NB4 (cell line): ENCODE measurements at regions not wholly inside any gene's neighbourhood (a gene's known extent, or its start where the extent isn't known, plus 50 kb on each side); places are given as distances from the start of the nearest gene placed in this dataset.

Source experiments
- DNase-seq: peaks from one replicate; pipeline ENCODE4 v3.0.0; 2010; ENCODE audit warnings: low read depth
- H3K4me3 ChIP-seq: one replicate; pipeline ENCODE4 v1.5.1; 2011; ENCODE audit warnings: mild to moderate bottlenecking, low read depth, low read length, moderate library complexity
- MAX ChIP-seq: IDR thresholded peaks from 2 replicates; pipeline ENCODE4 v1.6.1; 2011; ENCODE audit warnings: low read depth, low read length
- MYC ChIP-seq: IDR thresholded peaks from 2 replicates; pipeline ENCODE4 v1.6.1; 2011; ENCODE audit warnings: low read depth, low read length
- POLR2A ChIP-seq: IDR thresholded peaks from 2 replicates; pipeline ENCODE4 v1.6.1; 2011; ENCODE audit warnings: mild to moderate bottlenecking; ENCODE audit not compliant: insufficient read length; ENCODE audit errors: extremely low read depth
- TF ChIP-seq, protein P1 (sequence below): IDR thresholded peaks from one replicate; pipeline ENCODE4 v1.5.1; 2012; ENCODE audit warnings: low read depth, low read length

DNA sequence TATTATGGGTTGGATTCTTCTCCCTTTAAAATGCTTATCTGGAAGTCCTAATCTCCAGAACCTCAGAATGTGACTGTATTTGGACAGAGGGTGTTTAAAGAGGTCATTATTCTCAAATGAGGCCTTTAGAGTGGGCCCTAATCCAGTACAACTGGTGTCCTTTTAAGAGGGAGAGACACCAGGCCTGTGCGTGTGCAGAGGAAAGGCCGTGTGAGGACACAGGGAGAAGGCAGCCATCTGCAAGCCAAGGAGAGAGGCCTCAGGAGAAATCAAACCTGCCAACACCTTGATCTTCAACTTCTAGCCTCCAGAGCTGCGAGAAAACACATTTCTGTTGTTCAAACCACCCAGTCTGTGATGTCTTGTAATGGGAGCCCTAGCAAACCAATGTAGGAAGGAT, 235.4 kb upstream of the MYO3A start:
- H3K4me3 ChIP-seq: no peak overlapping the region
- TF ChIP-seq, protein P1, sequence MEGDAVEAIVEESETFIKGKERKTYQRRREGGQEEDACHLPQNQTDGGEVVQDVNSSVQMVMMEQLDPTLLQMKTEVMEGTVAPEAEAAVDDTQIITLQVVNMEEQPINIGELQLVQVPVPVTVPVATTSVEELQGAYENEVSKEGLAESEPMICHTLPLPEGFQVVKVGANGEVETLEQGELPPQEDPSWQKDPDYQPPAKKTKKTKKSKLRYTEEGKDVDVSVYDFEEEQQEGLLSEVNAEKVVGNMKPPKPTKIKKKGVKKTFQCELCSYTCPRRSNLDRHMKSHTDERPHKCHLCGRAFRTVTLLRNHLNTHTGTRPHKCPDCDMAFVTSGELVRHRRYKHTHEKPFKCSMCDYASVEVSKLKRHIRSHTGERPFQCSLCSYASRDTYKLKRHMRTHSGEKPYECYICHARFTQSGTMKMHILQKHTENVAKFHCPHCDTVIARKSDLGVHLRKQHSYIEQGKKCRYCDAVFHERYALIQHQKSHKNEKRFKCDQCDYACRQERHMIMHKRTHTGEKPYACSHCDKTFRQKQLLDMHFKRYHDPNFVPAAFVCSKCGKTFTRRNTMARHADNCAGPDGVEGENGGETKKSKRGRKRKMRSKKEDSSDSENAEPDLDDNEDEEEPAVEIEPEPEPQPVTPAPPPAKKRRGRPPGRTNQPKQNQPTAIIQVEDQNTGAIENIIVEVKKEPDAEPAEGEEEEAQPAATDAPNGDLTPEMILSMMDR: no peak
- TF ChIP-seq MYC: no peak
- no peak for DNase-seq

GRCh38 chr10:25699631-25700030, 234.4 kb upstream of the MYO3A start:
- TF ChIP-seq, protein P1: no peak
- no peak overlapping the region for H3K4me3 ChIP-seq
- no peak for DNase-seq

DNA sequence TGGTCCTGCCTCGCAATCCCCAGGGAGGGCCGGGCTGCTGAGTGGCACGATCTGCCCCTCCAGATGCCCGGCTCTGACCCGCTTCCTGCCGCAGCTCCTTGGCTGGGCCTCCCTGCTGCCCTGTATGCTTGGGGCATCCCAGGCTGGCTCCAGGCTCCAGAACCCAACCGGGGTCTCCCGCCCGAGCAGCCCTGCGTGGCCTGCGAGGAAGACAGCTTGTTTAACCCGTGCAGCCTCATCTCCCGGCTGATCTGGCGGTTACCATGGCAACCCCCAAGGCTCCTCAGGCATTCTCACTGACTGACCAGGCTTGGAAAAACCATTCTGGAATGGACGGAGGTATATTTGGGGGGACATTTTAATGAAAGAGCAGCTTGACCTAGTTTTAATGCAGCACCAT, 232.4 kb upstream of the MYO3A start:
- H3K4me3 ChIP-seq: no peak overlapping the region
- DNase-seq: no peak
- TF ChIP-seq, protein P1: no peak
- TF ChIP-seq POLR2A (no peak), MAX (no peak), MYC (no peak)

DNA sequence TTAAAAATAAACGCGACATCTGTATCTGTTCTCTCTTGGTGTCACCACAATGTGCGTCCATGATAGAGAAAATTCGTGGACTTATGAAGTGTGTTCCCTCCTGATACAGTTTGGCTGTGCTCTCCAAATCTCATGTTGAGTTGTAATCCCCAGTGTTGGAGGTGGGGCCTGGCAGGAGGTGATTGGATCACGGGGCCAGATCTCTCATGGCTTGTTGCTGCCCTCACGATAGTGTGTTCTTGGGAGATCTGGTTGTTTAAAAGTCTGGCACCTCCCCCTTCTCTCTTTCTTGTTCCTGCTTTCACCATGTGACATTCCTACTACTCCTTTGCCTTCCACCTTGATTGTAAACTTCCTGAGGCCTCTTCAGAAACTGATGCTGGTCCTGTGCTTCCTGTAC, 229.4 kb upstream of the MYO3A start:
- no peak overlapping the region for H3K4me3 ChIP-seq
- no peak for DNase-seq
- TF ChIP-seq POLR2A (no peak), MYC (no peak), MAX (no peak)
- TF ChIP-seq, protein P1: no peak

GRCh38 chr10:25707572-25707971, 226.5 kb upstream of the MYO3A start:
- no peak for DNase-seq
- no peak overlapping the region for H3K4me3 ChIP-seq
- TF ChIP-seq, protein P1: no peak
- TF ChIP-seq MAX: no peak
- TF ChIP-seq POLR2A: no peak
- TF ChIP-seq MYC: no peak

DNA sequence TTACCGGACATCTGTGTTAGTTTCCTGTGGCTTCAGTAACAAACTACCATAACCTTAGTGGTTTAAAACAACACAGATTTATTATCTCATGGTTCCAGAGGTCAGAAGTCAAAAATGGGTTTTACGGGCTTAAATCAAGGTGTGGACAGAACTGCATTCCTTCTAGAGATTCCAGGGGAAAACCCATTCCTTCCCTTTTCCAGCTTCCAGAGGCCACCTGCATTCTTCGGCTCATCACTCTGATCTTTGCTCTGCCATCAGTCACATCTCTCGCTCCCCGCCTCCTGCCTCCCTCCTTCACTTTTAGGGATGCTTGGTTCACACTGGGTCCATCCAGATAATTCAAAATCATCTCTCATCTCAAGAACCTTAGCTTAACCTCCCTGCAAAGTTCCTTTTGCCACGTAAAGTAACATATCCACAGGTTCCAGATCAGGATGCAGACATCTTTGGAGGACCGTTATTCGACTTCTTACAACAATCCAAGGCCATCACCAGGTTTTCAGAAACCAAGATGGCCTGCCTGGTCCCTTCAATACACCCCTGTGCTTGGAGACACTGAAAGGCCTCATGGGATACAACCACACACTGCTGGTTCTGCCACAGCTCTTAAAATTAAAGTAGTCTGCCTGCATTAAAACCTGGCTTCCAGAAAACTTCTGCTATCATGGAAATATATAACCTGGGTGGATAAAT, 225.9 kb upstream of the MYO3A start:
- no peak for DNase-seq
- no peak overlapping the region for H3K4me3 ChIP-seq
- no peak for TF ChIP-seq MYC
- TF ChIP-seq MAX: no peak
- no peak for TF ChIP-seq POLR2A
